ENCODE measurements at regions not wholly inside any gene's neighbourhood (a gene's known extent, or its start where the extent isn't known, plus 50 kb on each side); places are given as distances from the start of the nearest gene placed in this dataset.

- no peak overlapping the region for H3K27ac ChIP-seq
- H3K4me3 ChIP-seq = no peak overlapping the region
- H3K9me3 ChIP-seq = no peaks in the 10 kb centered on the region
- no peaks in the 10 kb centered on the region for H3K4me1 ChIP-seq
- no peaks in the 10 kb centered on the region for H3K27me3 ChIP-seq
- DNase-seq (ENCODE audit: extremely low spot score in 2 of 2) = no peak
- H3K36me3 ChIP-seq = no peaks in the 10 kb centered on the region
- TF ChIP-seq CTCF (IDR thresholded peaks at IDR 0.05) (no peak), POLR2A (IDR thresholded peaks at IDR 0.05) (no peak), POLR2AphosphoS5 (IDR thresholded peaks at IDR 0.05; ENCODE audit: insufficient read depth in 1 of 2, low read depth in 1 of 2) (no peak)
- intact Hi-C loops (cut with DNase I) = no loop called here
Measured at GRCh38 chr10:123475466-123475865, 190.7 kb upstream of the GPR26 start.

- Histone ChIP-seq H3K4me3 (no peak overlapping the region), H3K9me3 (no peaks in the 10 kb centered on the region), H3K27me3 (no peaks in the 10 kb centered on the region), H3K36me3 (no peaks in the 10 kb centered on the region), H3K4me1 (no peaks in the 10 kb centered on the region), H3K27ac (no peak overlapping the region)
- intact Hi-C loops (cut with DNase I) = no loop called here
- TF ChIP-seq CTCF (IDR thresholded peaks at IDR 0.05) (no peak), POLR2A (IDR thresholded peaks at IDR 0.05) (no peak), POLR2AphosphoS5 (IDR thresholded peaks at IDR 0.05; ENCODE audit: insufficient read depth in 1 of 2, low read depth in 1 of 2) (no peak)
- DNase-seq (ENCODE audit: extremely low spot score in 2 of 2) = no peak
Measured at GRCh38 chr10:123478116-123478515, 188.0 kb upstream of the GPR26 start.

GRCh38 chr10:123479640-123480039 lies 186.5 kb upstream of the GPR26 start:
- Histone ChIP-seq H3K27ac (no peak overlapping the region), H3K4me1 (no peaks in the 10 kb centered on the region), H3K9me3 (no peaks in the 10 kb centered on the region), H3K36me3 (no peaks in the 10 kb centered on the region), H3K27me3 (no peaks in the 10 kb centered on the region), H3K4me3 (no peak overlapping the region)
- TF ChIP-seq POLR2AphosphoS5 (IDR thresholded peaks at IDR 0.05; ENCODE audit: insufficient read depth in 1 of 2, low read depth in 1 of 2) (no peak), POLR2A (IDR thresholded peaks at IDR 0.05) (no peak), CTCF (IDR thresholded peaks at IDR 0.05) (no peak)
- DNase-seq (ENCODE audit: extremely low spot score in 2 of 2) = no peak
- intact Hi-C loops (cut with DNase I) = no loop called here

- Histone ChIP-seq H3K27ac (no peak overlapping the region), H3K4me3 (no peak overlapping the region), H3K36me3 (no peaks in the 10 kb centered on the region), H3K4me1 (no peaks in the 10 kb centered on the region), H3K9me3 (no peaks in the 10 kb centered on the region), H3K27me3 (no peaks in the 10 kb centered on the region)
- TF ChIP-seq POLR2AphosphoS5 (IDR thresholded peaks at IDR 0.05; ENCODE audit: insufficient read depth in 1 of 2, low read depth in 1 of 2) (no peak), POLR2A (IDR thresholded peaks at IDR 0.05) (no peak), CTCF (IDR thresholded peaks at IDR 0.05) (no peak)
- intact Hi-C loops (cut with DNase I) = no loop called here
- DNase-seq (ENCODE audit: extremely low spot score in 2 of 2) = no peak
Measured at GRCh38 chr10:123480344-123480743, 185.8 kb upstream of the GPR26 start.

GRCh38 chr10:123480845-123481244 lies 185.3 kb upstream of the GPR26 start:
- no peaks in the 10 kb centered on the region for H3K36me3 ChIP-seq
- H3K27ac ChIP-seq = no peak overlapping the region
- no peaks in the 10 kb centered on the region for H3K27me3 ChIP-seq
- H3K4me3 ChIP-seq = no peak overlapping the region
- H3K4me1 ChIP-seq = no peaks in the 10 kb centered on the region
- H3K9me3 ChIP-seq = no peaks in the 10 kb centered on the region
- no peak for TF ChIP-seq CTCF (IDR thresholded peaks at IDR 0.05)
- no peak for TF ChIP-seq POLR2AphosphoS5 (IDR thresholded peaks at IDR 0.05; ENCODE audit: insufficient read depth in 1 of 2, low read depth in 1 of 2)
- no peak for TF ChIP-seq POLR2A (IDR thresholded peaks at IDR 0.05)
- DNase-seq (ENCODE audit: extremely low spot score in 2 of 2) = no peak
- intact Hi-C loops (cut with DNase I) = no loop called here

All from vagina (tissue), 2 donors.